ENCODE measurements at regions not wholly inside any gene's neighbourhood (a gene's known extent, or its start where the extent isn't known, plus 50 kb on each side); places are given as distances from the start of the nearest gene placed in this dataset.

GRCh38 chr6:43836507-43837240 is 66.7 kb downstream of the VEGFA start:
- Histone ChIP-seq H3K4me2 (no peak overlapping the region), H3K27me3 (ENCODE audit: insufficient read depth) (no peaks in the 10 kb centered on the region), H3F3A (replicated peaks; ENCODE audit: insufficient read depth) (no peaks in the 10 kb centered on the region), H2AFZ (ENCODE audit: low read depth) (no peak overlapping the region), H3K9me2 (no peaks in the 10 kb centered on the region), H3K79me2 (ENCODE audit: insufficient read depth) (no peaks in the 10 kb centered on the region), H3K4me1 (ENCODE audit: control insufficient read depth in 1 of 2, insufficient read depth in 2 of 2, low read depth in 1 of 2, low read length in 1 of 2) (peaks cover 3 to 38% of the 10 kb centered on the region in 2 experiments; a peak in 2 of 4 replicates), H3K36me3 (replicated peaks in 1 of 2; ENCODE audit: control insufficient read depth in 1 of 2, insufficient read depth in 2 of 2, low read length in 1 of 2) (no peaks in the 10 kb centered on the region), H3K4me3 (ENCODE audit: low read depth in 2 of 2, low read length in 1 of 2) (no peak overlapping the region), H3K9me3 (no peaks in the 10 kb centered on the region), H4K20me1 (ENCODE audit: insufficient read depth) (no peaks in the 10 kb centered on the region), H3K27ac (ENCODE audit: low read depth in 2 of 2, low read length in 1 of 2) (no peak overlapping the region), H3K9ac (no peak overlapping the region)
- TF ChIP-seq CHD2 (IDR thresholded peaks at IDR 0.05; ENCODE audit: low read length, partially characterized antibody) (no peak), JUND (IDR thresholded peaks at IDR 0.05) (no peak), NRF1 (IDR thresholded peaks at IDR 0.05; ENCODE audit: low read depth, low read length) (no peak), REST (IDR thresholded peaks at IDR 0.05; ENCODE audit: low read depth, low read length) (no peak), MXI1 (IDR thresholded peaks at IDR 0.05; ENCODE audit: low read depth, low read length) (no peak), GABPA (IDR thresholded peaks at IDR 0.05; ENCODE audit: low read depth) (no peak), FOXM1 (IDR thresholded peaks at IDR 0.05; ENCODE audit: low read depth) (no peak), USF2 (IDR thresholded peaks at IDR 0.05; ENCODE audit: borderline replicate concordance, low read depth, low read length) (no peak), EP300 (IDR thresholded peaks at IDR 0.05; ENCODE audit: borderline replicate concordance in 1 of 2, low read depth in 1 of 2, low read length in 1 of 2) (no peak), MEF2A (IDR thresholded peaks at IDR 0.05; ENCODE audit: borderline replicate concordance, low read depth) (no peak), TEAD4 (IDR thresholded peaks at IDR 0.05; ENCODE audit: borderline replicate concordance, insufficient read depth) (no peak), POLR2AphosphoS5 (IDR thresholded peaks at IDR 0.05; ENCODE audit: low read depth, low read length) (no peak)
- ChIA-PET POLR2A (no interaction called here), CTCF (interaction anchor here (0.7 to 3.3 kb wide), 3 partner anchors 63 to 336 kb away, joined by 3 to 17 read pairs (median 3); no protein-coding TSS in a partner anchor)
- WGBS (ENCODE audit: low lambda C conversion rate), result 72% methylated on average over 6 of the region's 7 CpGs
- DNase-seq, result no peak

Small RNA genes in the stretch of these regions (small RNA-seq; reads per million reads assigned to genes)
- gene AL157371.1, result 0 to 6.8 (median 0) reads per million in 7 experiments

Data from SK-N-SH (cell line).